NK-92 (cell line): ENCODE measurements at regions not wholly inside any gene's neighbourhood (a gene's known extent, or its start where the extent isn't known, plus 50 kb on each side); places are given as distances from the start of the nearest gene placed in this dataset.

Experiments
- DNase-seq: peaks from one replicate; lab custom pipeline; 2025; ENCODE audit not compliant: unreplicated experiment; lab: John Stamatoyannopoulos, UW

GRCh38 chr15:93570527-93570926 lies 481.5 kb upstream of the RGMA start:
- no peak for DNase-seq

- no peak for DNase-seq
Observed at GRCh38 chr15:93566762-93567161, 477.8 kb upstream of the RGMA start.

- DNase-seq: no peak
Observed at GRCh38 chr15:93565201-93565600, 476.2 kb upstream of the RGMA start.

- no peak for DNase-seq
Observed at GRCh38 chr15:93563218-93563617, 474.2 kb upstream of the RGMA start.

- DNase-seq: no peak
Observed at GRCh38 chr15:93562395-93563123, 473.5 kb upstream of the RGMA start.

GRCh38 chr15:93557696-93558095 lies 468.7 kb upstream of the RGMA start:
- no peak for DNase-seq

GRCh38 chr15:93553167-93553935 lies 464.3 kb upstream of the RGMA start:
- no peak for DNase-seq

GRCh38 chr15:93543093-93543492 lies 454.1 kb upstream of the RGMA start:
- no peak for DNase-seq

GRCh38 chr15:93527374-93528050 lies 438.5 kb upstream of the RGMA start:
- no peak for DNase-seq

- no peak for DNase-seq
Observed at GRCh38 chr15:93524432-93524831, 435.4 kb upstream of the RGMA start.

GRCh38 chr15:93523481-93523880 lies 434.5 kb upstream of the RGMA start:
- DNase-seq: no peak

GRCh38 chr15:93520206-93520605 lies 431.2 kb upstream of the RGMA start:
- DNase-seq: no peak

GRCh38 chr15:93519599-93519998 lies 430.6 kb upstream of the RGMA start:
- DNase-seq: no peak

- DNase-seq: no peak
Observed at GRCh38 chr15:93517176-93517575, 428.2 kb upstream of the RGMA start.

GRCh38 chr15:93515256-93516051 lies 426.4 kb upstream of the RGMA start:
- no peak for DNase-seq

GRCh38 chr15:93506646-93507045 lies 417.6 kb upstream of the RGMA start:
- DNase-seq: no peak

- no peak for DNase-seq
Observed at GRCh38 chr15:93505506-93505905, 416.5 kb upstream of the RGMA start.

GRCh38 chr15:93501946-93502345 lies 412.9 kb upstream of the RGMA start:
- DNase-seq: no peak

GRCh38 chr15:93500155-93500554 lies 411.1 kb upstream of the RGMA start:
- no peak for DNase-seq

- DNase-seq: no peak
Observed at GRCh38 chr15:93497291-93497690, 408.3 kb upstream of the RGMA start.

- no peak for DNase-seq
Observed at GRCh38 chr15:93496888-93497287, 407.9 kb upstream of the RGMA start.
